GM18511 (cell line): ENCODE measurements at regions not wholly inside any gene's neighbourhood (a gene's known extent, or its start where the extent isn't known, plus 50 kb on each side); places are given as distances from the start of the nearest gene placed in this dataset.
"Not testable (repeated sequence)": the region's sequence is repeated elsewhere in the genome, so short reads cannot be mapped to it uniquely, and the experiment has no call there.

ENCODE experiments used
- ATAC-seq: cut with Tn5 transposase; IDR thresholded peaks from one replicate; pipeline ENCODE4 v1.9.1; 2021; ENCODE audit warnings: mild to moderate bottlenecking, moderate library complexity; ENCODE audit not compliant: unreplicated experiment

GRCh38 chr16:79379095-79379494 lies 221.4 kb downstream of the MAF start:
- no peak for ATAC-seq

GRCh38 chr16:79377082-79377481 lies 223.5 kb downstream of the MAF start:
- not testable (repeated sequence) for ATAC-seq

- ATAC-seq, result no peak
These were observed 225.2 kb downstream of the MAF start for GRCh38 chr16:79375351-79375750.

GRCh38 chr16:79372503-79373184 lies 227.9 kb downstream of the MAF start:
- no peak for ATAC-seq

GRCh38 chr16:79370736-79371135 lies 229.8 kb downstream of the MAF start:
- ATAC-seq, result no peak

GRCh38 chr16:79369796-79370195 lies 230.7 kb downstream of the MAF start:
- no peak for ATAC-seq

- ATAC-seq, result no peak
These were observed 232.7 kb downstream of the MAF start for GRCh38 chr16:79367822-79368221.

GRCh38 chr16:79366635-79367034 lies 233.9 kb downstream of the MAF start:
- no peak for ATAC-seq

GRCh38 chr16:79365702-79366101 lies 234.8 kb downstream of the MAF start:
- no peak for ATAC-seq

- ATAC-seq, result no peak
These were observed 237.1 kb downstream of the MAF start for GRCh38 chr16:79363484-79363883.

- no peak for ATAC-seq
These were observed 237.5 kb downstream of the MAF start for GRCh38 chr16:79363035-79363434.

GRCh38 chr16:79362300-79362970 lies 238.1 kb downstream of the MAF start:
- ATAC-seq, result no peak

- no peak for ATAC-seq
These were observed 239.3 kb downstream of the MAF start for GRCh38 chr16:79361132-79361751.

GRCh38 chr16:79360267-79360666 lies 240.3 kb downstream of the MAF start:
- ATAC-seq, result no peak

- no peak for ATAC-seq
These were observed 241.5 kb downstream of the MAF start for GRCh38 chr16:79359082-79359481.

GRCh38 chr16:79358188-79358587 lies 242.3 kb downstream of the MAF start:
- no peak for ATAC-seq

- no peak for ATAC-seq
These were observed 244.8 kb downstream of the MAF start for GRCh38 chr16:79355600-79356358.

GRCh38 chr16:79351927-79352326 lies 248.6 kb downstream of the MAF start:
- no peak for ATAC-seq

GRCh38 chr16:79349803-79350202 lies 250.7 kb downstream of the MAF start:
- no peak for ATAC-seq

- ATAC-seq, result no peak
These were observed 251.8 kb downstream of the MAF start for GRCh38 chr16:79348521-79349306.

- no peak for ATAC-seq
These were observed 253.3 kb downstream of the MAF start for GRCh38 chr16:79347277-79347676.
